Liver (tissue), 8 donors: ENCODE measurements at regions not wholly inside any gene's neighbourhood (a gene's known extent, or its start where the extent isn't known, plus 50 kb on each side); places are given as distances from the start of the nearest gene placed in this dataset.
"Not testable (repeated sequence)": the region's sequence is repeated elsewhere in the genome, so short reads cannot be mapped to it uniquely, and the experiment has no call there.

Source experiments
- DNase-seq: peaks from one replicate; pipeline ENCODE4 v3.0.0-alpha.2; 2017; ENCODE audit warnings: low spot score
- H3K27ac ChIP-seq, 2 donors: one replicate each; pipeline ENCODE4 v1.7.0; 2013; ENCODE audit warnings: inconsistent platforms in 2 of 2, low read length in 2 of 2, control low read depth in 1 of 2, low read depth in 1 of 2, mild to moderate bottlenecking in 1 of 2
- H3K27me3 ChIP-seq, 4 donors: one replicate each; pipeline versions ENCODE4 v1.6.1 to v1.7.0; 2013; ENCODE audit warnings: low read length in 3 of 4, inconsistent platforms in 1 of 4, mild to moderate bottlenecking in 1 of 4, moderate library complexity in 1 of 4; ENCODE audit not compliant: control insufficient read depth in 4 of 4, insufficient read depth in 4 of 4
- H3K36me3 ChIP-seq, 4 donors: one replicate each; pipeline versions ENCODE4 v1.6.1 to v1.7.0; 2013; ENCODE audit warnings: low read length in 3 of 4, mild to moderate bottlenecking in 3 of 4, low read depth in 1 of 4, moderate library complexity in 1 of 4; ENCODE audit not compliant: control insufficient read depth in 4 of 4, insufficient read depth in 3 of 4
- H3K4me1 ChIP-seq, 4 donors: one replicate each; pipeline versions ENCODE4 v1.6.1 to v1.7.0; 2013; ENCODE audit warnings: low read length in 3 of 4, mild to moderate bottlenecking in 3 of 4, moderate library complexity in 1 of 4; ENCODE audit not compliant: control insufficient read depth in 4 of 4, insufficient read depth in 4 of 4
- H3K4me3 ChIP-seq, 3 donors: one replicate each; pipeline versions ENCODE4 v1.6.1 to v1.7.0; 2013; ENCODE audit warnings: low read length in 3 of 3, control low read depth in 1 of 3, low read depth in 1 of 3, mild to moderate bottlenecking in 1 of 3
- H3K9ac ChIP-seq, 2 donors: one replicate each; pipeline ENCODE4 v1.7.0; 2013; ENCODE audit warnings: low read length in 2 of 2, mild to moderate bottlenecking in 2 of 2, moderate library complexity in 2 of 2, control low read depth in 1 of 2, low read depth in 1 of 2
- H3K9me3 ChIP-seq, 4 donors: one replicate each; pipeline versions ENCODE4 v1.6.1 to v1.7.0; 2013; ENCODE audit warnings: low read length in 3 of 4; ENCODE audit not compliant: control insufficient read depth in 4 of 4
- CTCF ChIP-seq: fragments of 150-350 bp; IDR thresholded peaks from 2 replicates; pipeline ENCODE4 v1.5.1; 2017; ENCODE audit warnings: improper control_type of control experiment, low read depth, low read length; ENCODE audit not compliant: missing input control
- EGR1 ChIP-seq, 2 donors: IDR thresholded peaks; 2 replicates each; pipeline ENCODE4 v1.6.1; 2016 to 2018; ENCODE audit warnings: antibody characterized with exemption in 2 of 2, low read depth in 2 of 2
- FOXA1 ChIP-seq: IDR thresholded peaks from 2 replicates; pipeline ENCODE4 v1.6.1; 2016; ENCODE audit warnings: antibody characterized with exemption
- GABPA ChIP-seq, 2 donors: IDR thresholded peaks in 1 of 2; conservative IDR thresholded peaks in 1 of 2; 2 replicates each; pipeline ENCODE4 v1.6.1; 2016; ENCODE audit warnings: antibody characterized with exemption in 2 of 2, mild to moderate bottlenecking in 1 of 2, moderate library complexity in 1 of 2
- HNF4A ChIP-seq, 2 donors: conservative IDR thresholded peaks; 2 replicates each; pipeline ENCODE4 v1.6.1; 2016; ENCODE audit warnings: antibody characterized with exemption in 2 of 2, mild to moderate bottlenecking in 2 of 2
- HNF4G ChIP-seq: IDR thresholded peaks from 2 replicates; pipeline ENCODE4 v1.6.1; 2016; ENCODE audit warnings: antibody characterized with exemption
- JUND ChIP-seq, 2 donors: IDR thresholded peaks; 2 replicates each; pipeline ENCODE4 v1.6.1; 2016; ENCODE audit warnings: antibody characterized with exemption in 2 of 2
- MAX ChIP-seq: IDR thresholded peaks from 2 replicates; pipeline ENCODE4 v1.6.1; 2016; ENCODE audit warnings: antibody characterized with exemption
- NR2F2 ChIP-seq: IDR thresholded peaks from 2 replicates; pipeline ENCODE4 v1.6.1; 2016; ENCODE audit warnings: antibody characterized with exemption
- RAD21 ChIP-seq, 2 donors: IDR thresholded peaks; 2 replicates each; pipeline ENCODE4 v1.6.1; 2016; ENCODE audit warnings: antibody characterized with exemption in 2 of 2, mild to moderate bottlenecking in 2 of 2
- RXRA ChIP-seq, 2 donors: IDR thresholded peaks; 2 replicates each; pipeline ENCODE4 v1.6.1; 2017 to 2018; ENCODE audit warnings: antibody characterized with exemption in 2 of 2, mild to moderate bottlenecking in 1 of 2
- SP1 ChIP-seq: IDR thresholded peaks from 2 replicates; pipeline ENCODE4 v1.6.1; 2018; ENCODE audit warnings: antibody characterized with exemption, mild to moderate bottlenecking
- TAF1 ChIP-seq: conservative IDR thresholded peaks from 2 replicates; pipeline ENCODE4 v1.6.1; 2016; ENCODE audit warnings: antibody characterized with exemption, mild to moderate bottlenecking
- YY1 ChIP-seq: IDR thresholded peaks from 2 replicates; pipeline ENCODE4 v1.6.1; 2016; ENCODE audit warnings: antibody characterized with exemption, mild to moderate bottlenecking
- WGBS: extraction: QIAGEN DNeasy Blood & Tissue Kit; methylation state at CpG from one replicate; pipeline ENCODE4 v1.1.7; 2013; 5-methylcytosine and 5-hydroxymethylcytosine counted together
- TF ChIP-seq, protein P1 (sequence below): IDR thresholded peaks from 2 replicates; pipeline ENCODE4 v1.6.1; 2016; ENCODE audit warnings: antibody characterized with exemption
- TF ChIP-seq, protein P2 (sequence below): IDR thresholded peaks from 2 replicates; pipeline ENCODE4 v1.6.1; 2016; ENCODE audit warnings: antibody characterized with exemption, mild to moderate bottlenecking
- donor health status: healthy.
- donor health status: healthy.
- donor health status: healthy.
- donor health status: healthy.
- donor health status: healthy.

GRCh38 chr11:109677876-109678275 lies 255.9 kb downstream of the C11orf87 start:
- no peak overlapping the region for H3K27ac ChIP-seq
- H3K36me3 ChIP-seq = no peaks in the 10 kb centered on the region
- no peak overlapping the region for H3K9ac ChIP-seq
- H3K9me3 ChIP-seq = no peaks in the 10 kb centered on the region
- H3K4me3 ChIP-seq = no peak overlapping the region
- no peak for DNase-seq
- H3K27me3 ChIP-seq = no peaks in the 10 kb centered on the region
- TF ChIP-seq FOXA1 = no peak
- TF ChIP-seq CTCF = no peak
- TF ChIP-seq NR2F2 = no peak
- no peak for TF ChIP-seq SP1
- TF ChIP-seq, protein P1, sequence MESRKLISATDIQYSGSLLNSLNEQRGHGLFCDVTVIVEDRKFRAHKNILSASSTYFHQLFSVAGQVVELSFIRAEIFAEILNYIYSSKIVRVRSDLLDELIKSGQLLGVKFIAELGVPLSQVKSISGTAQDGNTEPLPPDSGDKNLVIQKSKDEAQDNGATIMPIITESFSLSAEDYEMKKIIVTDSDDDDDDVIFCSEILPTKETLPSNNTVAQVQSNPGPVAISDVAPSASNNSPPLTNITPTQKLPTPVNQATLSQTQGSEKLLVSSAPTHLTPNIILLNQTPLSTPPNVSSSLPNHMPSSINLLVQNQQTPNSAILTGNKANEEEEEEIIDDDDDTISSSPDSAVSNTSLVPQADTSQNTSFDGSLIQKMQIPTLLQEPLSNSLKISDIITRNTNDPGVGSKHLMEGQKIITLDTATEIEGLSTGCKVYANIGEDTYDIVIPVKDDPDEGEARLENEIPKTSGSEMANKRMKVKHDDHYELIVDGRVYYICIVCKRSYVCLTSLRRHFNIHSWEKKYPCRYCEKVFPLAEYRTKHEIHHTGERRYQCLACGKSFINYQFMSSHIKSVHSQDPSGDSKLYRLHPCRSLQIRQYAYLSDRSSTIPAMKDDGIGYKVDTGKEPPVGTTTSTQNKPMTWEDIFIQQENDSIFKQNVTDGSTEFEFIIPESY = no peak
- no peak for TF ChIP-seq HNF4A (conservative IDR thresholded peaks at IDR 0.05)
- TF ChIP-seq EGR1 (IDR thresholded peaks at IDR 0.05; ENCODE audit: low read depth in 2 of 2) = no peak
- TF ChIP-seq RXRA (IDR thresholded peaks at IDR 0.05) = no peak
- no peak for TF ChIP-seq RAD21 (IDR thresholded peaks at IDR 0.05)
- no peak for TF ChIP-seq GABPA (IDR thresholded peaks at IDR 0.05 in 1 of 2, conservative IDR thresholded peaks at IDR 0.05 in 1 of 2)
- TF ChIP-seq YY1 = no peak
- TF ChIP-seq HNF4G = no peak
- TF ChIP-seq TAF1 = no peak
- TF ChIP-seq MAX = no peak
- TF ChIP-seq, protein P2, sequence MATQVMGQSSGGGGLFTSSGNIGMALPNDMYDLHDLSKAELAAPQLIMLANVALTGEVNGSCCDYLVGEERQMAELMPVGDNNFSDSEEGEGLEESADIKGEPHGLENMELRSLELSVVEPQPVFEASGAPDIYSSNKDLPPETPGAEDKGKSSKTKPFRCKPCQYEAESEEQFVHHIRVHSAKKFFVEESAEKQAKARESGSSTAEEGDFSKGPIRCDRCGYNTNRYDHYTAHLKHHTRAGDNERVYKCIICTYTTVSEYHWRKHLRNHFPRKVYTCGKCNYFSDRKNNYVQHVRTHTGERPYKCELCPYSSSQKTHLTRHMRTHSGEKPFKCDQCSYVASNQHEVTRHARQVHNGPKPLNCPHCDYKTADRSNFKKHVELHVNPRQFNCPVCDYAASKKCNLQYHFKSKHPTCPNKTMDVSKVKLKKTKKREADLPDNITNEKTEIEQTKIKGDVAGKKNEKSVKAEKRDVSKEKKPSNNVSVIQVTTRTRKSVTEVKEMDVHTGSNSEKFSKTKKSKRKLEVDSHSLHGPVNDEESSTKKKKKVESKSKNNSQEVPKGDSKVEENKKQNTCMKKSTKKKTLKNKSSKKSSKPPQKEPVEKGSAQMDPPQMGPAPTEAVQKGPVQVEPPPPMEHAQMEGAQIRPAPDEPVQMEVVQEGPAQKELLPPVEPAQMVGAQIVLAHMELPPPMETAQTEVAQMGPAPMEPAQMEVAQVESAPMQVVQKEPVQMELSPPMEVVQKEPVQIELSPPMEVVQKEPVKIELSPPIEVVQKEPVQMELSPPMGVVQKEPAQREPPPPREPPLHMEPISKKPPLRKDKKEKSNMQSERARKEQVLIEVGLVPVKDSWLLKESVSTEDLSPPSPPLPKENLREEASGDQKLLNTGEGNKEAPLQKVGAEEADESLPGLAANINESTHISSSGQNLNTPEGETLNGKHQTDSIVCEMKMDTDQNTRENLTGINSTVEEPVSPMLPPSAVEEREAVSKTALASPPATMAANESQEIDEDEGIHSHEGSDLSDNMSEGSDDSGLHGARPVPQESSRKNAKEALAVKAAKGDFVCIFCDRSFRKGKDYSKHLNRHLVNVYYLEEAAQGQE = no peak
- TF ChIP-seq JUND (IDR thresholded peaks at IDR 0.05) = no peak
- H3K4me1 ChIP-seq = no peaks in the 10 kb centered on the region

DNA sequence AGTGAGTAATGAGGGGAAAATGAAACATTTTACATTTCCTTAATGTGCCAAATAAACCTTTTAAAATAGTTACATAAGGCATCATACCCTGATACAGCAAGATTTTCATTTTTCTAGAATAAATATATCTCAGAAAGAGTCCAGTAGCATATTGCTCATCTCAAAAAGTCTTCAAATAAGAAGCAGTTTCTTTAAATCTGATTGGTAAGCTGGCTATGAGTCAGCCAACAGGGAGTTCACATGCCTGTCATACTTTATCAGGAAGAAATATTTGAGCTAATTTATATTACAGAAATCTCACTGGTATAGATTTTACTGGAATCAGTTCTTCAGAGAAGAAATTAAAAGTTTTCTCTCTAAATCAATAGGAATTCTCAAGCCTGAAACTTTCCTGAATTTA lies 258.1 kb downstream of the C11orf87 start:
- no peak for DNase-seq
- no peak overlapping the region for H3K27ac ChIP-seq
- no peaks in the 10 kb centered on the region for H3K27me3 ChIP-seq
- no peak overlapping the region for H3K9ac ChIP-seq
- no peak overlapping the region for H3K4me3 ChIP-seq
- H3K4me1 ChIP-seq = no peaks in the 10 kb centered on the region
- no peaks in the 10 kb centered on the region for H3K9me3 ChIP-seq
- H3K36me3 ChIP-seq = no peaks in the 10 kb centered on the region
- TF ChIP-seq TAF1 = no peak

- 92% methylated on average over 1 of the region's 1 CpG for WGBS
- H3K9me3 ChIP-seq, H3K4me1 ChIP-seq, H3K27me3 ChIP-seq, DNase-seq, H3K27ac ChIP-seq, H3K9ac ChIP-seq, H3K4me3 ChIP-seq, H3K36me3 ChIP-seq: not testable (repeated sequence)
Observed at GRCh38 chr11:109682788-109683187, 260.8 kb downstream of the C11orf87 start.
